ENCODE measurements at regions not wholly inside any gene's neighbourhood (a gene's known extent, or its start where the extent isn't known, plus 50 kb on each side); places are given as distances from the start of the nearest gene placed in this dataset.

- DNase-seq (ENCODE audit: extremely low read depth, insufficient read length): no peak
- no peak for TF ChIP-seq CTCF (IDR thresholded peaks at IDR 0.05; ENCODE audit: insufficient read depth, low read length, poor library complexity, severe bottlenecking)
- H3K27me3 ChIP-seq (replicated peaks; ENCODE audit: control insufficient read depth, insufficient read depth, low read length): no peaks in the 10 kb centered on the region; the same call in 1 of the 2 replicates
- H3K36me3 ChIP-seq (ENCODE audit: control insufficient read depth, insufficient read depth, low read length): no peaks in the 10 kb centered on the region
- no peak overlapping the region for H3K4me3 ChIP-seq (replicated peaks; ENCODE audit: low read depth, low read length)
Measured at GRCh38 chr5:14016549-14016948, 72.1 kb upstream of the DNAH5 start.

GRCh38 chr5:14011089-14012020 lies 66.9 kb upstream of the DNAH5 start:
- no peak for TF ChIP-seq CTCF (IDR thresholded peaks at IDR 0.05; ENCODE audit: insufficient read depth, low read length, poor library complexity, severe bottlenecking)
- Histone ChIP-seq H3K27me3 (replicated peaks; ENCODE audit: control insufficient read depth, insufficient read depth, low read length) (no peaks in the 10 kb centered on the region; the same call in 1 of the 2 replicates), H3K4me3 (replicated peaks; ENCODE audit: low read depth, low read length) (peak overlapping the region; percentile 54), H3K36me3 (ENCODE audit: control insufficient read depth, insufficient read depth, low read length) (no peaks in the 10 kb centered on the region)
- peak; percentile 83 for DNase-seq (ENCODE audit: extremely low read depth, insufficient read length)

- no peaks in the 10 kb centered on the region for H3K36me3 ChIP-seq (ENCODE audit: control insufficient read depth, insufficient read depth, low read length)
- no peak for TF ChIP-seq CTCF (IDR thresholded peaks at IDR 0.05; ENCODE audit: insufficient read depth, low read length, poor library complexity, severe bottlenecking)
- no peaks in the 10 kb centered on the region; the same call in 1 of the 2 replicates for H3K27me3 ChIP-seq (replicated peaks; ENCODE audit: control insufficient read depth, insufficient read depth, low read length)
- no peak overlapping the region for H3K4me3 ChIP-seq (replicated peaks; ENCODE audit: low read depth, low read length)
- no peak for DNase-seq (ENCODE audit: extremely low read depth, insufficient read length)
Measured at GRCh38 chr5:14009575-14009974, 65.1 kb upstream of the DNAH5 start.

- Histone ChIP-seq H3K4me3 (replicated peaks; ENCODE audit: low read depth, low read length) (no peak overlapping the region), H3K36me3 (ENCODE audit: control insufficient read depth, insufficient read depth, low read length) (no peaks in the 10 kb centered on the region), H3K27me3 (replicated peaks; ENCODE audit: control insufficient read depth, insufficient read depth, low read length) (no peaks in the 10 kb centered on the region; the same call in 1 of the 2 replicates)
- no peak for DNase-seq (ENCODE audit: extremely low read depth, insufficient read length)
- TF ChIP-seq CTCF (IDR thresholded peaks at IDR 0.05; ENCODE audit: insufficient read depth, low read length, poor library complexity, severe bottlenecking): no peak
Measured at GRCh38 chr5:14008819-14009311, 64.4 kb upstream of the DNAH5 start.

GRCh38 chr5:14006823-14007520 lies 62.5 kb upstream of the DNAH5 start:
- no peaks in the 10 kb centered on the region for H3K36me3 ChIP-seq (ENCODE audit: control insufficient read depth, insufficient read depth, low read length)
- no peaks in the 10 kb centered on the region for H3K27me3 ChIP-seq (replicated peaks; ENCODE audit: control insufficient read depth, insufficient read depth, low read length)
- H3K4me3 ChIP-seq (replicated peaks; ENCODE audit: low read depth, low read length): no peak overlapping the region
- DNase-seq (ENCODE audit: extremely low read depth, insufficient read length): no peak
- no peak for TF ChIP-seq CTCF (IDR thresholded peaks at IDR 0.05; ENCODE audit: insufficient read depth, low read length, poor library complexity, severe bottlenecking)
